HepG2 (cell line): ENCODE measurements at regions not wholly inside any gene's neighbourhood (a gene's known extent, or its start where the extent isn't known, plus 50 kb on each side); places are given as distances from the start of the nearest gene placed in this dataset.

Experiments used
- BHLHE40 ChIP-seq: IDR thresholded peaks from 2 replicates; pipeline ENCODE4 v1.6.1; 2011; ENCODE audit warnings: low read length, improper control_type of control experiment
- CTCF ChIP-seq: sonication (generic); formaldehyde crosslinking; IDR thresholded peaks from 2 replicates; pipeline ENCODE4 v1.5.0; 2020; ENCODE audit warnings: mild to moderate bottlenecking, missing genetic modification reagents, moderate library complexity
- JUNB ChIP-seq: sonication (generic); formaldehyde crosslinking; IDR thresholded peaks from 2 replicates; pipeline ENCODE4 v1.8.0; 2022; ENCODE audit warnings: missing genetic modification reagents, mild to moderate bottlenecking, borderline replicate concordance
- NFIC ChIP-seq: IDR thresholded peaks from 2 replicates; pipeline ENCODE4 v1.6.1; 2012; ENCODE audit warnings: mild to moderate bottlenecking, low read length, inconsistent platforms
- SRF ChIP-seq: IDR thresholded peaks from 2 replicates; pipeline ENCODE4 v1.6.1; 2011; ENCODE audit warnings: mild to moderate bottlenecking, low read depth, low read length, moderate library complexity
- TRAFD1 ChIP-seq: sonication (generic); formaldehyde crosslinking; IDR thresholded peaks from 2 replicates; pipeline ENCODE4 v1.5.1; 2020; ENCODE audit warnings: missing genetic modification reagents, mild to moderate bottlenecking, borderline replicate concordance
- ZNF569 ChIP-seq: sonication (generic); formaldehyde crosslinking; IDR thresholded peaks from 2 replicates; pipeline ENCODE4 v1.5.0; 2020; ENCODE audit warnings: mild to moderate bottlenecking, missing genetic modification reagents, moderate library complexity, borderline replicate concordance
- TF ChIP-seq, protein P1 (sequence below): sonication (generic); formaldehyde crosslinking; IDR thresholded peaks from 2 replicates; pipeline ENCODE4 v1.4.0; 2020; ENCODE audit warnings: mild to moderate bottlenecking, missing genetic modification reagents

DNA sequence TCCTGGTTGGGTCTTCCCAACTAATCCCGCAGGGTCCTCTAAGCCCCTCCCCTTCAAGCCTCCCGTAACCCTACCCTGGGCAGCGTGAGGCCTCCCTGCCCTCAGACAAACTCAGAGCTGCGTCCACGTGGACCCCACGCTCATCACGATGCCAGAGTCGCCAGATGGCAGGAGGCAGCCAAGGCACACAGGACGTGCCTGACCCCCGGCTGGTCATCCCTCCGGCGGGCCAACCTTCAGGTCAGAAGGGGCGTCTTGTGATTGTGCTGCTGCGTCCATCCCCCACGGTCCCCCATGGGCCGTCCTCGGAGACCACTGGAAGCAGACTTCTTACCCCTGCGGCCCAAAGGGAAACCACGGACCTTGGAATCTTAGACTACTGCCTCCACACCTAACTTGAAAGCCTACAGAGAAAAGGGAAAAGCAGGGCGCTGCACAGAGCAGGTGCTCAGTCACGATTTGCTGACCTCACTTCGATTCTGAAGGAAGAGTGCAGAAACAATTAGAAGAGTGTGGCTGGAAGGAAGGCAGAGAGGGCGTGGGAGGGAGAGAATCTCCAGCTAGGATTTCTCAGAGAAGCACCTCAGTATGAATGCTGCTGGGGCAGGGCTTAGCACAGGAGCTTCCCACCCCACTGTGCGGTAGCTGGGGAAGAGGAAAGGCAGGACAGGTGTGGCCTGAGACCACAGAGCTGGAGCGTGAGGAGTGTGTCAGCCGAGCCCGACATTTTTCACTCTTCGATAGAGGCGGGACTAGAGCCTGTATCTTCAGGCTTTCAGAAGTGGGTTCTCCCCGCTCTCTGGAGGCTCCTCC lies 174.8 kb downstream of the ERCC6L2 start:
- TF ChIP-seq CTCF (CRISPR knock-in tag) (no peak), SRF (no peak), NFIC (no peak), BHLHE40 (no peak), ZNF569 (CRISPR knock-in tag) (no peak), JUNB (CRISPR knock-in tag) (no peak), TRAFD1 (no peak)
- TF ChIP-seq, protein P1, sequence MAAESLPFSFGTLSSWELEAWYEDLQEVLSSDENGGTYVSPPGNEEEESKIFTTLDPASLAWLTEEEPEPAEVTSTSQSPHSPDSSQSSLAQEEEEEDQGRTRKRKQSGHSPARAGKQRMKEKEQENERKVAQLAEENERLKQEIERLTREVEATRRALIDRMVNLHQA (CRISPR knock-in tag), result no peak
